A673 (cell line): ENCODE measurements at regions not wholly inside any gene's neighbourhood (a gene's known extent, or its start where the extent isn't known, plus 50 kb on each side); places are given as distances from the start of the nearest gene placed in this dataset.

ENCODE experiments used
- BruUV-seq: library from RNA; stranded (reverse); fragments of 400-500 nt; replicated peaks from 2 replicates; lab custom pipeline; 2021; lab: Mats Ljungman, UMichigan
- CTCF ChIA-PET: fragments of 300-600 bp; sonication (Branson Sonifier 250); formaldehyde crosslinking; loops from one replicate; lab custom pipeline; 2022; ENCODE audit warnings: antibody characterized with exemption; lab: Charles Lee
- POLR2A ChIA-PET: fragments of 300-600 bp; sonication (Branson Sonifier 250); formaldehyde crosslinking; loops from one replicate; lab custom pipeline; 2022; ENCODE audit warnings: antibody characterized with exemption; ENCODE audit not compliant: low non-redundant PET; lab: Charles Lee
- DNase-seq: peaks from one replicate; pipeline ENCODE4 v3.0.0-alpha.2; 2015; ENCODE audit warnings: low spot score
- H3K27ac ChIP-seq: fragments of 200-600 bp; sonication (generic); 2 replicates; pipeline ENCODE4 v1.5.1; 2016; ENCODE audit warnings: mixed run types, low read depth, mild to moderate bottlenecking, mixed read lengths, antibody characterized with exemption, low read length; ENCODE audit not compliant: poor library complexity, severe bottlenecking
- H3K27me3 ChIP-seq: fragments of 200-600 bp; sonication (generic); replicated peaks from 2 replicates; pipeline ENCODE4 v1.6.1; 2017; ENCODE audit warnings: mixed run types, low read depth, mild to moderate bottlenecking, mixed read lengths, antibody characterized with exemption, low read length; ENCODE audit not compliant: insufficient read depth, poor library complexity
- H3K36me3 ChIP-seq: fragments of 200-600 bp; sonication (generic); 2 replicates; pipeline ENCODE4 v1.6.1; 2016; ENCODE audit warnings: mixed run types, mild to moderate bottlenecking, mixed read lengths, antibody characterized with exemption, low read length; ENCODE audit not compliant: insufficient read depth, poor library complexity, severe bottlenecking
- H3K4me1 ChIP-seq: fragments of 200-600 bp; sonication (generic); 2 replicates; pipeline ENCODE4 v1.6.1; 2017; ENCODE audit warnings: mixed run types, mild to moderate bottlenecking, mixed read lengths, antibody characterized with exemption, low read length; ENCODE audit not compliant: insufficient read depth, poor library complexity, severe bottlenecking
- H3K4me3 ChIP-seq: fragments of 200-600 bp; sonication (generic); 2 replicates; pipeline ENCODE4 v1.5.1; 2016; ENCODE audit warnings: low read depth, mixed run types, mild to moderate bottlenecking, mixed read lengths, low read length; ENCODE audit not compliant: poor library complexity, severe bottlenecking
- H3K9me3 ChIP-seq: fragments of 200-600 bp; sonication (generic); 2 replicates; pipeline ENCODE4 v1.6.1; 2016; ENCODE audit warnings: mixed run types, low read depth, mild to moderate bottlenecking, mixed read lengths, antibody characterized with exemption, low read length; ENCODE audit not compliant: poor library complexity, severe bottlenecking
- CTCF ChIP-seq: fragments of 300-800, 200-600 bp; sonication (generic); conservative IDR thresholded peaks from 2 replicates; pipeline ENCODE4 v1.5.1; 2017; ENCODE audit warnings: low read depth, mild to moderate bottlenecking, antibody characterized with exemption, low read length, moderate library complexity, mixed read lengths
- EZH2 ChIP-seq: fragments of 200-600 bp; sonication (generic); IDR thresholded peaks from 2 replicates; pipeline ENCODE4 v1.6.1; 2017; ENCODE audit warnings: borderline replicate concordance, low read depth, mild to moderate bottlenecking, mixed read lengths, antibody characterized with exemption, low read length; ENCODE audit not compliant: poor library complexity, severe bottlenecking
- intact Hi-C: fragments of 100-400 bp; cut with micrococcal nuclease; formaldehyde crosslinking; loops from one replicate; pipeline ENCODE4 v1.10.0; 2022; ENCODE audit not compliant: unreplicated experiment

GRCh38 chr16:51936846-51937245 is 610.1 kb downstream of the TOX3 start:
- no peaks in the 10 kb centered on the region for H3K36me3 ChIP-seq
- H3K4me3 ChIP-seq = no peak overlapping the region
- no TSS peak for BruUV-seq
- H3K27me3 ChIP-seq = no peaks in the 10 kb centered on the region
- H3K9me3 ChIP-seq = no peaks in the 10 kb centered on the region
- ChIA-PET CTCF (no interaction called here), POLR2A (no interaction called here)
- no peak overlapping the region for H3K27ac ChIP-seq
- TF ChIP-seq CTCF = no peak
- TF ChIP-seq EZH2 = no peak
- H3K4me1 ChIP-seq = no peaks in the 10 kb centered on the region
- no peak for DNase-seq
- intact Hi-C loops = no loop called here

GRCh38 chr16:51932317-51932716 is 614.6 kb downstream of the TOX3 start:
- no peak for DNase-seq
- ChIA-PET CTCF (no interaction called here), POLR2A (no interaction called here)
- no peaks in the 10 kb centered on the region for H3K36me3 ChIP-seq
- H3K4me3 ChIP-seq = no peak overlapping the region
- intact Hi-C loops = no loop called here
- no peaks in the 10 kb centered on the region for H3K27me3 ChIP-seq
- H3K4me1 ChIP-seq = no peaks in the 10 kb centered on the region
- H3K27ac ChIP-seq = no peak overlapping the region
- BruUV-seq = no TSS peak
- TF ChIP-seq EZH2 (no peak), CTCF (no peak)
- H3K9me3 ChIP-seq = no peaks in the 10 kb centered on the region

- TF ChIP-seq EZH2 = no peak
- no peak for TF ChIP-seq CTCF
- Histone ChIP-seq H3K27me3 (no peaks in the 10 kb centered on the region), H3K9me3 (no peaks in the 10 kb centered on the region), H3K36me3 (no peaks in the 10 kb centered on the region), H3K4me3 (no peak overlapping the region), H3K27ac (no peak overlapping the region), H3K4me1 (no peaks in the 10 kb centered on the region)
- intact Hi-C loops = no loop called here
- CTCF ChIA-PET = no interaction called here
- POLR2A ChIA-PET = no interaction called here
- no TSS peak for BruUV-seq
- no peak for DNase-seq
Measured at GRCh38 chr16:51931653-51932052, 615.3 kb downstream of the TOX3 start.

- H3K36me3 ChIP-seq = no peaks in the 10 kb centered on the region
- H3K27ac ChIP-seq = no peak overlapping the region
- BruUV-seq = no TSS peak
- H3K27me3 ChIP-seq = no peaks in the 10 kb centered on the region
- intact Hi-C loops = no loop called here
- no peak for TF ChIP-seq CTCF
- H3K4me3 ChIP-seq = no peak overlapping the region
- no peaks in the 10 kb centered on the region for H3K4me1 ChIP-seq
- ChIA-PET CTCF (no interaction called here), POLR2A (no interaction called here)
- no peaks in the 10 kb centered on the region for H3K9me3 ChIP-seq
- DNase-seq = no peak
Measured at GRCh38 chr16:51924744-51925143, 622.2 kb downstream of the TOX3 start.
